CD4-positive, alpha-beta T cell (primary cell): ENCODE measurements at regions not wholly inside any gene's neighbourhood (a gene's known extent, or its start where the extent isn't known, plus 50 kb on each side); places are given as distances from the start of the nearest gene placed in this dataset.
"Not testable (repeated sequence)": the region's sequence is repeated elsewhere in the genome, so short reads cannot be mapped to it uniquely, and the experiment has no call there.

Experiments used
- ATAC-seq: fragments of 200-7000 bp; cut with Tn5 transposase; one replicate; pipeline ENCODE4 v1.10.0; 2022; ENCODE audit warnings: mild to moderate bottlenecking; ENCODE audit not compliant: poor library complexity
- CTCF ChIA-PET: fragments of 350-600 bp; sonication (Branson Sonifier 250); formaldehyde crosslinking; loops from one replicate; lab custom pipeline; 2021; ENCODE audit warnings: antibody characterized with exemption, inconsistent platforms; lab: Charles Lee
- POLR2A ChIA-PET: fragments of 350-600 bp; sonication (Branson Sonifier 250); formaldehyde crosslinking; loops from one replicate; lab custom pipeline; 2021; ENCODE audit warnings: antibody characterized with exemption, inconsistent platforms; lab: Charles Lee
- DNase-seq, 14 experiments: peaks; one replicate each; pipeline ENCODE4 v3.0.0-alpha.2; 2013 to 2020; ENCODE audit warnings: mixed read lengths in 2 of 14
- H3K27ac ChIP-seq, 2 donors: one replicate each; pipeline versions ENCODE4 v1.5.1 to v1.7.0; 2013; ENCODE audit warnings: low read length in 2 of 2, low read depth in 1 of 2, mild to moderate bottlenecking in 1 of 2
- H3K27me3 ChIP-seq, 2 experiments: 1 replicate in 1 of 2; 2 replicates in 1 of 2; pipeline versions ENCODE4 v1.6.1 to v1.7.0; 2013; ENCODE audit warnings: low read length in 2 of 2, control low read depth in 1 of 2, mild to moderate bottlenecking in 1 of 2, moderate library complexity in 1 of 2; ENCODE audit not compliant: insufficient read depth in 2 of 2, control insufficient read depth in 1 of 2
- H3K36me3 ChIP-seq: one replicate; pipeline ENCODE4 v1.6.1; 2013; ENCODE audit warnings: low read length, control low read depth; ENCODE audit not compliant: insufficient read depth
- H3K4me1 ChIP-seq: one replicate; pipeline ENCODE4 v1.6.1; 2013; ENCODE audit warnings: low read length, control low read depth; ENCODE audit not compliant: insufficient read depth
- H3K4me3 ChIP-seq: one replicate; pipeline ENCODE4 v1.5.1; 2013; ENCODE audit warnings: mild to moderate bottlenecking, low read length, moderate library complexity
- H3K9me3 ChIP-seq, 2 experiments: 1 replicate in 1 of 2; 2 replicates in 1 of 2; pipeline versions ENCODE4 v1.6.1 to v1.7.0; 2013; ENCODE audit warnings: low read length in 2 of 2, mild to moderate bottlenecking in 2 of 2, control low read depth in 1 of 2, moderate library complexity in 1 of 2; ENCODE audit not compliant: control insufficient read depth in 1 of 2, insufficient read depth in 1 of 2
- H3K27ac Mint-ChIP-seq: one replicate; pipeline ENCODE4 v1.8.0; 2020; ENCODE audit warnings: mixed read lengths
- H3K27me3 Mint-ChIP-seq: one replicate; pipeline ENCODE4 v1.8.0; 2021; ENCODE audit warnings: mixed read lengths
- H3K36me3 Mint-ChIP-seq: one replicate; pipeline ENCODE4 v1.8.0; 2021; ENCODE audit warnings: low read depth, mixed read lengths
- H3K4me1 Mint-ChIP-seq: one replicate; pipeline ENCODE4 v1.8.0; 2021; ENCODE audit warnings: low read depth, mixed read lengths
- H3K4me3 Mint-ChIP-seq: one replicate; pipeline ENCODE4 v1.8.0; 2020; ENCODE audit warnings: mild to moderate bottlenecking, mixed read lengths
- H3K9me3 Mint-ChIP-seq: one replicate; pipeline ENCODE4 v1.8.0; 2020; ENCODE audit warnings: mixed read lengths
- CTCF ChIP-seq: fragments of 200-600 bp; IDR thresholded peaks from one replicate; pipeline ENCODE4 v1.8.0; 2022; ENCODE audit warnings: antibody characterized with exemption, mild to moderate bottlenecking
- intact Hi-C, 2 experiments: fragments of 100-400 bp; cut with DNase I in 1 of 2; cut with micrococcal nuclease in 1 of 2; formaldehyde crosslinking; loops; one replicate each; pipeline versions ENCODE4 v1.15.1 to v1.9.0; 2023 to 2025; cut with DNase I, micrococcal nuclease

- intact Hi-C loops: no loop called here
- H3K4me3 ChIP-seq: no peak overlapping the region
Measured at GRCh38 chr4:127335073-127335620, 297.6 kb upstream of the INTU start.

GRCh38 chr4:127335732-127336131 lies 297.0 kb upstream of the INTU start:
- H3K27me3 Mint-ChIP-seq: no peaks in the 10 kb centered on the region
- no peak overlapping the region for H3K27ac ChIP-seq
- intact Hi-C loops: no loop called here
- CTCF ChIA-PET: no interaction called here
- TF ChIP-seq CTCF: no peak
- no peak overlapping the region for H3K27ac Mint-ChIP-seq
- ATAC-seq (no peak), DNase-seq (no peak)
- no peaks in the 10 kb centered on the region for H3K4me1 ChIP-seq
- no peak overlapping the region for H3K4me3 ChIP-seq
- POLR2A ChIA-PET: no interaction called here
- H3K9me3 Mint-ChIP-seq: peaks cover 3% of the 10 kb centered on the region
- no peaks in the 10 kb centered on the region for H3K4me1 Mint-ChIP-seq
- H3K4me3 Mint-ChIP-seq: no peak overlapping the region
- peaks cover 0 to 3% of the 10 kb centered on the region in 2 experiments for H3K9me3 ChIP-seq
- no peaks in the 10 kb centered on the region for H3K27me3 ChIP-seq
- no peaks in the 10 kb centered on the region for H3K36me3 Mint-ChIP-seq
- H3K36me3 ChIP-seq: no peaks in the 10 kb centered on the region

More at GRCh38 chr4:127335073-127335620, 297.6 kb upstream of the INTU start:
- no peaks in the 10 kb centered on the region for H3K4me1 Mint-ChIP-seq
- DNase-seq: no peak
- Histone ChIP-seq H3K4me1 (no peaks in the 10 kb centered on the region), H3K27ac (no peak overlapping the region), H3K36me3 (no peaks in the 10 kb centered on the region), H3K27me3 (no peaks in the 10 kb centered on the region), H3K9me3 (peaks cover 0 to 3% of the 10 kb centered on the region in 2 experiments)
- H3K27me3 Mint-ChIP-seq: no peaks in the 10 kb centered on the region
- ATAC-seq: no peak
- ChIA-PET CTCF (no interaction called here), POLR2A (no interaction called here)
- TF ChIP-seq CTCF: no peak
- no peak overlapping the region for H3K4me3 Mint-ChIP-seq
- no peak overlapping the region for H3K27ac Mint-ChIP-seq
- H3K36me3 Mint-ChIP-seq: no peaks in the 10 kb centered on the region
- H3K9me3 Mint-ChIP-seq: peaks cover 3% of the 10 kb centered on the region

GRCh38 chr4:127343123-127343522 lies 289.6 kb upstream of the INTU start:
- H3K4me1 Mint-ChIP-seq, H3K27me3 ChIP-seq, H3K4me3 ChIP-seq, intact Hi-C loops, ATAC-seq, H3K4me3 Mint-ChIP-seq, DNase-seq, CTCF ChIA-PET, H3K36me3 Mint-ChIP-seq, H3K4me1 ChIP-seq, POLR2A ChIA-PET, H3K27ac ChIP-seq, H3K9me3 ChIP-seq, H3K36me3 ChIP-seq, H3K27ac Mint-ChIP-seq, H3K9me3 Mint-ChIP-seq, H3K27me3 Mint-ChIP-seq: not testable (repeated sequence)

GRCh38 chr4:127344071-127344470 lies 288.7 kb upstream of the INTU start:
- Mint-ChIP-seq H3K9me3 (peaks cover 8% of the 10 kb centered on the region), H3K4me3 (no peak overlapping the region), H3K27me3 (no peaks in the 10 kb centered on the region), H3K27ac (no peak overlapping the region), H3K36me3 (no peaks in the 10 kb centered on the region), H3K4me1 (no peaks in the 10 kb centered on the region)
- H3K27ac ChIP-seq: no peak overlapping the region
- ATAC-seq (no peak), DNase-seq (no peak)
- H3K9me3 ChIP-seq: peaks cover 0 to 2% of the 10 kb centered on the region in 2 experiments
- CTCF ChIA-PET: no interaction called here
- no peak overlapping the region for H3K4me3 ChIP-seq
- intact Hi-C loops: no loop called here
- POLR2A ChIA-PET: no interaction called here
- no peaks in the 10 kb centered on the region for H3K27me3 ChIP-seq
- no peak for TF ChIP-seq CTCF
- no peaks in the 10 kb centered on the region for H3K4me1 ChIP-seq
- H3K36me3 ChIP-seq: no peaks in the 10 kb centered on the region
